Panc1 (cell line): ENCODE measurements at regions not wholly inside any gene's neighbourhood (a gene's known extent, or its start where the extent isn't known, plus 50 kb on each side); places are given as distances from the start of the nearest gene placed in this dataset.

Experiments used
- ATAC-seq: fragments of 200-7000 bp; cut with Tn5 transposase; 2 replicates; pipeline ENCODE4 v1.9.1; 2020; ENCODE audit warnings: mild to moderate bottlenecking, moderate library complexity
- BruUV-seq: library from RNA; stranded (reverse); fragments of 400-500 nt; replicated peaks from 2 replicates; lab custom pipeline; 2021; lab: Mats Ljungman, UMichigan
- CTCF ChIA-PET: fragments of 300-600 bp; sonication (Branson Sonifier 250); formaldehyde crosslinking; loops from one replicate; lab custom pipeline; 2022; ENCODE audit warnings: antibody characterized with exemption; lab: Charles Lee
- POLR2A ChIA-PET: fragments of 300-600 bp; sonication (Branson Sonifier 250); formaldehyde crosslinking; loops from one replicate; lab custom pipeline; 2022; ENCODE audit warnings: antibody characterized with exemption; lab: Charles Lee
- DNase-seq: peaks from one replicate; pipeline ENCODE4 v3.0.0-alpha.2; 2010; ENCODE audit warnings: low read depth, low spot score
- H3K27ac ChIP-seq: 2 replicates; pipeline ENCODE4 v1.5.1; 2011; ENCODE audit warnings: mild to moderate bottlenecking, low read length, inconsistent platforms
- H3K27me3 ChIP-seq: fragments of 200-500 bp; sonication (Bioruptor generic); 2 replicates; pipeline ENCODE4 v1.6.0; 2014; ENCODE audit warnings: low read length, inconsistent platforms; ENCODE audit not compliant: control insufficient read depth, insufficient read depth
- H3K36me3 ChIP-seq: fragments of 200-500 bp; sonication (Bioruptor generic); 2 replicates; pipeline ENCODE4 v1.5.1; 2014; ENCODE audit warnings: inconsistent platforms, mild to moderate bottlenecking, low read length, moderate library complexity; ENCODE audit not compliant: control insufficient read depth, insufficient read depth
- H3K4me1 ChIP-seq: 2 replicates; pipeline ENCODE4 v1.5.1; 2011; ENCODE audit warnings: inconsistent platforms, mild to moderate bottlenecking, low read length, moderate library complexity; ENCODE audit not compliant: control insufficient read depth, insufficient read depth
- H3K4me3 ChIP-seq, 2 experiments: 2 replicates each; pipeline ENCODE4 v1.5.1; 2011 to 2012; ENCODE audit warnings: low read depth in 2 of 2, low read length in 2 of 2, mild to moderate bottlenecking in 2 of 2, inconsistent platforms in 1 of 2, moderate library complexity in 1 of 2
- H3K9me3 ChIP-seq: fragments of 200-500 bp; sonication (Bioruptor generic); 2 replicates; pipeline ENCODE4 v1.5.1; 2014; ENCODE audit warnings: low read depth, mild to moderate bottlenecking, inconsistent platforms, low read length, moderate library complexity; ENCODE audit not compliant: control insufficient read depth, insufficient read depth
- POLR2AphosphoS5 ChIP-seq: IDR thresholded peaks from 2 replicates; pipeline ENCODE4 v1.6.1; 2012; ENCODE audit warnings: mild to moderate bottlenecking, low read depth, low read length, moderate library complexity
- SIN3A ChIP-seq: IDR thresholded peaks from 2 replicates; pipeline ENCODE4 v1.6.1; 2012; ENCODE audit warnings: low read depth, mild to moderate bottlenecking, low read length, moderate library complexity, borderline replicate concordance; ENCODE audit not compliant: insufficient read depth
- TCF7L2 ChIP-seq: IDR thresholded peaks from 2 replicates; pipeline ENCODE4 v1.6.1; 2011; ENCODE audit warnings: mild to moderate bottlenecking, low read depth, low read length, inconsistent platforms
- in situ Hi-C: cut with HindIII; loops from 2 replicates; pipeline ENCODE4 v1.10.0; 2016; ENCODE audit warnings: low sequenced_read_pairs, low pct_unique_long_range_greater_than_20kb
- intact Hi-C: fragments of 100-400 bp; cut with micrococcal nuclease; formaldehyde crosslinking; loops from one replicate; pipeline ENCODE4 v1.10.0; 2022; ENCODE audit not compliant: unreplicated experiment
- TF ChIP-seq, protein P1 (sequence below), 2 experiments: IDR thresholded peaks; 2 replicates each; pipeline ENCODE4 v1.6.1; 2011 to 2012; ENCODE audit warnings: low read depth in 2 of 2, control low read depth in 1 of 2, low read length in 1 of 2, mild to moderate bottlenecking in 1 of 2, moderate library complexity in 1 of 2; ENCODE audit not compliant: insufficient read depth in 1 of 2
- TF ChIP-seq, protein P2 (sequence below): fragments of 450-650 bp; IDR thresholded peaks from 2 replicates; pipeline ENCODE4 v1.5.1; 2017; ENCODE audit warnings: mild to moderate bottlenecking

DNA sequence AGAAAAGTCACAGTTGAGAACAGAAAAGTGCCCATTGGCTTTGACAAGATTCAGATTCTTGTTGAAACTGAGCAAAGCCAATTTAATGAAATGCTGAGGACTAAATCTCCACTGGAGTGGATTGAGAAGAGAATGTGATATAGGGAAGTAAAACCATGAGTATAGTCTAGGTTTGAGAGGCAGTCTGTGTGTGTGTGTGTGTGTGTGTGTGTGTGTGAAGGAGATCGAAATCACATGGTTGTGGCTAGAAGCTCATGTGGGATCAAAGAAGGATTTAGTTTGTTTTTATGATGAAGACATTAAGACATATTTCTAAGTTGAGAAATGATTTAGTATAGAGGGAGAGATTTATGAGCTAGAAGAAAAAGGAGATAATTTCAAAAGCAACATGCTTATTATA lies 275.7 kb upstream of the DAB2 start:
- H3K4me3 ChIP-seq, result no peak overlapping the region
- no peaks in the 10 kb centered on the region for H3K4me1 ChIP-seq
- no peaks in the 10 kb centered on the region for H3K27me3 ChIP-seq
- no peak overlapping the region for H3K27ac ChIP-seq
- ChIA-PET CTCF (no interaction called here), POLR2A (no interaction called here)
- no peak for TF ChIP-seq TCF7L2
- no peak for TF ChIP-seq SIN3A
- TF ChIP-seq, protein P1, sequence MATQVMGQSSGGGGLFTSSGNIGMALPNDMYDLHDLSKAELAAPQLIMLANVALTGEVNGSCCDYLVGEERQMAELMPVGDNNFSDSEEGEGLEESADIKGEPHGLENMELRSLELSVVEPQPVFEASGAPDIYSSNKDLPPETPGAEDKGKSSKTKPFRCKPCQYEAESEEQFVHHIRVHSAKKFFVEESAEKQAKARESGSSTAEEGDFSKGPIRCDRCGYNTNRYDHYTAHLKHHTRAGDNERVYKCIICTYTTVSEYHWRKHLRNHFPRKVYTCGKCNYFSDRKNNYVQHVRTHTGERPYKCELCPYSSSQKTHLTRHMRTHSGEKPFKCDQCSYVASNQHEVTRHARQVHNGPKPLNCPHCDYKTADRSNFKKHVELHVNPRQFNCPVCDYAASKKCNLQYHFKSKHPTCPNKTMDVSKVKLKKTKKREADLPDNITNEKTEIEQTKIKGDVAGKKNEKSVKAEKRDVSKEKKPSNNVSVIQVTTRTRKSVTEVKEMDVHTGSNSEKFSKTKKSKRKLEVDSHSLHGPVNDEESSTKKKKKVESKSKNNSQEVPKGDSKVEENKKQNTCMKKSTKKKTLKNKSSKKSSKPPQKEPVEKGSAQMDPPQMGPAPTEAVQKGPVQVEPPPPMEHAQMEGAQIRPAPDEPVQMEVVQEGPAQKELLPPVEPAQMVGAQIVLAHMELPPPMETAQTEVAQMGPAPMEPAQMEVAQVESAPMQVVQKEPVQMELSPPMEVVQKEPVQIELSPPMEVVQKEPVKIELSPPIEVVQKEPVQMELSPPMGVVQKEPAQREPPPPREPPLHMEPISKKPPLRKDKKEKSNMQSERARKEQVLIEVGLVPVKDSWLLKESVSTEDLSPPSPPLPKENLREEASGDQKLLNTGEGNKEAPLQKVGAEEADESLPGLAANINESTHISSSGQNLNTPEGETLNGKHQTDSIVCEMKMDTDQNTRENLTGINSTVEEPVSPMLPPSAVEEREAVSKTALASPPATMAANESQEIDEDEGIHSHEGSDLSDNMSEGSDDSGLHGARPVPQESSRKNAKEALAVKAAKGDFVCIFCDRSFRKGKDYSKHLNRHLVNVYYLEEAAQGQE (IDR thresholded peaks at IDR 0.05; ENCODE audit: insufficient read depth in 1 of 2, low read depth in 2 of 2, low read length in 1 of 2), result no peak
- TF ChIP-seq POLR2AphosphoS5, result no peak
- TF ChIP-seq, protein P2, sequence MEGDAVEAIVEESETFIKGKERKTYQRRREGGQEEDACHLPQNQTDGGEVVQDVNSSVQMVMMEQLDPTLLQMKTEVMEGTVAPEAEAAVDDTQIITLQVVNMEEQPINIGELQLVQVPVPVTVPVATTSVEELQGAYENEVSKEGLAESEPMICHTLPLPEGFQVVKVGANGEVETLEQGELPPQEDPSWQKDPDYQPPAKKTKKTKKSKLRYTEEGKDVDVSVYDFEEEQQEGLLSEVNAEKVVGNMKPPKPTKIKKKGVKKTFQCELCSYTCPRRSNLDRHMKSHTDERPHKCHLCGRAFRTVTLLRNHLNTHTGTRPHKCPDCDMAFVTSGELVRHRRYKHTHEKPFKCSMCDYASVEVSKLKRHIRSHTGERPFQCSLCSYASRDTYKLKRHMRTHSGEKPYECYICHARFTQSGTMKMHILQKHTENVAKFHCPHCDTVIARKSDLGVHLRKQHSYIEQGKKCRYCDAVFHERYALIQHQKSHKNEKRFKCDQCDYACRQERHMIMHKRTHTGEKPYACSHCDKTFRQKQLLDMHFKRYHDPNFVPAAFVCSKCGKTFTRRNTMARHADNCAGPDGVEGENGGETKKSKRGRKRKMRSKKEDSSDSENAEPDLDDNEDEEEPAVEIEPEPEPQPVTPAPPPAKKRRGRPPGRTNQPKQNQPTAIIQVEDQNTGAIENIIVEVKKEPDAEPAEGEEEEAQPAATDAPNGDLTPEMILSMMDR, result no peak
- in situ Hi-C loops (no loop called here), intact Hi-C loops (no loop called here)
- no TSS peak for BruUV-seq
- DNase-seq (no peak), ATAC-seq (no peak)
- no peaks in the 10 kb centered on the region for H3K36me3 ChIP-seq
- H3K9me3 ChIP-seq, result no peaks in the 10 kb centered on the region

DNA sequence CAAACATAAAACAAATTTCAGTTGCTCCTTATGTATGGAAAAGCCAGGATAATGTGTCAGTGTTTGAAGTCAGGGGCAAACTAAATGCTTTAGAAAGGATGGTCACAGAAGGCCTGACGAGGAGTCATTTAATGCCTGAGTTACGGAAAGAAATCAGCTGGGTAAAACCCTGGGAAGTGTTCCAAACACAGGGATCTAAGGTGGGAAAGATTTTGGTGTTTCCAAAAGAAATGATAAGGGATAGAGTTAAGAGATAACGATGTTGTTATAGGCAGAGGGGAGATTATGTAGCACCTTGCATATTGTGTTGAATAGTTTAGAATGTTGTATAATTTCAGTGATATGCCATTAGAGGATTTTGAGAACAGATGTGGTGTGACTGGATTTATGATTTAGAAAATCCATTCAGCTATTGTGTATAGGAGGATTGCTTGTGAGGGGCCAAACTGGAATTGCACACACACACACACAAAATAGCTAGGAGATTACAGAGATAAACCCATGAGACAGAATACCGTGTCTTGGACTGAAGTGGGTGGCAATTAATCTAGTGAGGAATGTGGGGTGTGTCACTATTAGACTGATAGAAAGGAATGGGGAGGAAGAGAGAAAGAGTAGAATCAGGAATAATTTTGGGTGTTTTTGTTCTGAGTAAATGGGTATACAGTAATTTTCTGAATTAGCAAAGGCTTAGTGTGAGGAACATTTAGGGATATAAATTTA lies 274.2 kb upstream of the DAB2 start:
- Histone ChIP-seq H3K4me3 (no peak overlapping the region), H3K4me1 (no peaks in the 10 kb centered on the region), H3K27me3 (no peaks in the 10 kb centered on the region), H3K36me3 (no peaks in the 10 kb centered on the region), H3K27ac (no peak overlapping the region), H3K9me3 (no peaks in the 10 kb centered on the region)
- no peak for DNase-seq
- TF ChIP-seq, protein P1 (IDR thresholded peaks at IDR 0.05; ENCODE audit: insufficient read depth in 1 of 2, low read depth in 2 of 2, low read length in 1 of 2), result no peak
- TF ChIP-seq POLR2AphosphoS5 (no peak), SIN3A (no peak), TCF7L2 (no peak)
- TF ChIP-seq, protein P2, result no peak
- intact Hi-C loops, result no loop called here
- CTCF ChIA-PET, result no interaction called here
- no peak for ATAC-seq
- in situ Hi-C loops, result no loop called here
- BruUV-seq, result no TSS peak
- POLR2A ChIA-PET, result no interaction called here
